GM19438 (cell line): ENCODE measurements at regions not wholly inside any gene's neighbourhood (a gene's known extent, or its start where the extent isn't known, plus 50 kb on each side); places are given as distances from the start of the nearest gene placed in this dataset.

Experiments used
- ATAC-seq: cut with Tn5 transposase; IDR thresholded peaks from one replicate; pipeline ENCODE4 v1.9.1; 2021; ENCODE audit warnings: low read depth; ENCODE audit not compliant: unreplicated experiment

GRCh38 chr16:87172632-87173031, 144.6 kb downstream of the C16orf95 start:
- ATAC-seq, result no peak

DNA sequence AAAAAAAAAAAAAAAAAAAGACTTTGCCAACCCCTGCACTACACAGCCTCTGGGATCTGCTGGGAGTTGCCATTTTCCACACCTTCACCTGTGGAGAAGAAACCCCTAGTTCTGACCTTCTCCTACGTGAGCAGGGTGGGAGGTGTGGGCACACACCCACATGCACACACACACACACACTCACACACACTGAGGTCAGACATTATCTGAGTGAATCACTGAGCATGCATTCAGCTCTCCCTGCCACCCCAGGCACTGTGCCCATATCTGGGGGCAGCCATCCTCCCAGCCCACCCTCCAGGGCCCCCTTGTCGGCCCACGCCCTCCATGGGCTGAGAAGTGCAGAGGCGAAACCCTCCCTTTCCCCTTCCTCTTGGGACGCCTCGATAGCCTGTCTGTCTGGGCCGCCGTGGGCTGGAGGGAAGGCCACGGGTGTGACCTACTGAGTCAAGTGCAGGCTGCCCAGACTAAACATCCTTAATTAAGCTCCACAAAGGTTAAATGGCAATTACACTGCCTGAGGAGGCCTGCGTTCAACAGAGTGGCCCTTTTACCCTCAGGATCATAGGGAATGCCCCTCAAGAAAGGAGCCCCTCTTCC, 143.8 kb downstream of the C16orf95 start:
- ATAC-seq, result no peak

DNA sequence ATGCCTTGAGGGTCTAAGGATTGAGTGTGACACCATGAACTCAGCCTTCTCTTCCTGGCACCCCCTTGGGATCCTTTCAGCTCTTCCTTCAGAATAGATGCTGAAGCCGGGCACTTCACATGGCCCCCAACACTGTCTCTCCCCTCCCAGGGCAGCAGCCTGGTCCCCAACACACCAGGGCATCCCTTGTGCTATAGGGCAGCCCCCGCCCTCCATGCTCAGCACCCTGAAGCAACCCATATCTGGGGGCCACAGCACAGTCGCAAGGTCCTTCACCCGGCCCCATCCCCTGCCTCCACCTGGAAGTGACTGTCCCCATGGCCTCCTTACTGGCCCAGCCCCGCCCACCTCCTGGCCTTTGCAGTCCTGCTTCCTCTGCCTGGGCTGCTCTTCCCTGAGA, 143.1 kb downstream of the C16orf95 start:
- ATAC-seq, result no peak

DNA sequence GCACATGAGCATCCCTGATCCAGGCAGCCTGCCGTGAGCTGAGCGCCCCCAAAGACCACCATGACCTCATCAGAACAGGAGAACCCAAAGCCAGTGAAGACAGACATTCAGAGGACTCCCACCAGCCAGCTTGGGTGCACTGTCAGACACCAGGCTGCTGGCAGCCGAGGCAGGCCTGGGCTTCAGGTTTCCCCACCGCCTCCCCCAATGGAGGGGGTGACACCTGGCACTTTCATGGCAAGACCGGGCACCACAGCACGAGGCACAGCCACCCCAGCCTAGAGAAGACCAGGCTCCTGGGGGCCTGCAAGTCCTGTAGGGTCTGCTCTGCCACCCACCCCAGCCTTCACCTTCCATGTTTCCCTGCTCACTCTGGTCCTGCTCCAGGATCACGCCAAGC, 140.5 kb downstream of the C16orf95 start:
- no peak for ATAC-seq

DNA sequence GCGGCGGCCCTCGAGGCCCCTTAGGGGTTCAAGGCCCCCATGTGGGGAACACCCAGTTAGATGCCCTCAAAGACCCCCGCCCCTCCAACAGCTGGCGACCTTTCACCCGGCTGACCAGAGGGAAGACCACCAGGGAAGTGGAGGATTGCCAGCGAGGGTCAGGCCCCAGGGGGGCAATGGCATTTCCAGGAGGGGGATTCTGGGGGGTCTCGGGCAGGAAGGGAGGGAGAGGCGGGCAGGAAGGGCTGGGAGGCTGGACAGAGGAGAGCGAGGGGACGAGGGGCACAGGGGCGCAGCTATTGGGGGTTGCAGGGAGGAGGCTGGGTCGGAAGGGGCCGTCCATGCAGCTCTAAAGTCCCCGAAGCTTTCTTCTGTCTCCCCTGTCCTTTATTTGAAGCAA, 139.5 kb downstream of the C16orf95 start:
- ATAC-seq, result no peak

DNA sequence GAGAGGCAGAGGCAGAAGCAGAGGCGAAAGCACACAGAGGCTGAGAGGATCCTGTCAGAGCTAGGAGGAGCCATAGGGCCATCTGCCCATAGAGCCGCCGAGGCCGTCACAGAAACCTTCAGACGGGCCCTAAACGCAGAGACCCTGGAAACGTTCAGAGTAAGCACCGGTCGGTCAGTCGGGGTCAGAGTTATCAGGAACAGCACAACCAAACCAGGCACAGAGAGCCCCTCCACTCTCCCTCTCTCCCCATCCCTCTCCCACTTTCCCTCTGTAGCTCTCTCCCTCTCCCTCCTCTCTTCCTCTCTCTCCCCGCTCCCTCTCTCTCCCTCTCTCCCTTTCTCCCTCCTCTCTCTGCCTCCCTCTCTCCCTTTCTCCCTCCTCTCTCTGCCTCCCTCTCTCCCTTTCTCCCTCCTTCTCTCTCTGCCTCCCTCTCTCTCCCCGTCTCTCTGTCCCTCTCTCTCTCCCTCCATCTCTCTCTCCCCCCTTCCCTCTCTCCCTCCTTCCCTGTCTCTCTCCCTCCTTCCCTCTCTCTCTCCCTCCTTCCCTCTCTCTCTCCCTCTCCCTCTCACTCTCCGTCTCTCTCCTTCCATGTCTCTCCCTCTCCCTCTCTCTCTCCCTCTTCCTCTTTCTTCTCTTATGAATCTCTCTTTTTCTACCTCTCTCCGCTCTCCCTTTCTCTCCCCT, 138.9 kb downstream of the C16orf95 start:
- no peak for ATAC-seq

DNA sequence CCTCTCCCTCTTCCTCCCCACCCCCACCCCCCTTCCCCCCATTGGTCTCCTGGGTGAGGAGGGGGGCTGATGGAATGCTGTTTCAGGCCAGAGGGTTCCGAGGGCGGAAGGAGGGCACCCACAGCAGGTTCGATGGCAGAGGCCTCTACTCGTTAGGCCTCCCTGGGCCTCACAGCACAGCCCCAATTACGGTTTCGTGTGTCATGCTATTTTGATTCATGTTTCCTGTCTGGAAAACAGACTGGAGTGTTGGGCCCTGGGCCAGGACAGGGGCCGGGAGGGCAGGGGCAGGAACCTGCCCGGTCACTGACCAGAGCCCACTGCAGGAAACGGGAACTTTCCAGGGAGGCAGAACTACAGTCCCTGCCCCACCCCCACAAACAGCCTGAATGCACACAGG, 138.2 kb downstream of the C16orf95 start:
- no peak for ATAC-seq

DNA sequence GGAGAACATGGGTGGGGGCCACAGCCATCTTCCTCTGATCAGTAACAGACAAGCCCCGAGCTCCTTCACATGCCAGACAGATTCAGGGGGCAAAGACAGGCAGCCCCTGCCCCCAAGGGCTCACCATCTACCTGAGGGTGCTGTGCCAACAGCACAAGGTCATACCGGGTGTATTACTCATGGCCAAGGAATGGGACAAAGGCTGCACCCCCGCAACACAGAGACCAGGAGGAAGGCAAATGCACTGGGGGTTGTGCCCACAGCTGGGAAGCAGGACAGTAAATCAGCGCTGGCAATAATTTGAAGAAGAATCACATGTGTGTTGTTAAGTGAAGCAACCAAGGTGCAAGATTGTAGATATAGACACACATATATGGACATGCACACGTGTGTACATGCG, 137.1 kb downstream of the C16orf95 start:
- ATAC-seq, result no peak

DNA sequence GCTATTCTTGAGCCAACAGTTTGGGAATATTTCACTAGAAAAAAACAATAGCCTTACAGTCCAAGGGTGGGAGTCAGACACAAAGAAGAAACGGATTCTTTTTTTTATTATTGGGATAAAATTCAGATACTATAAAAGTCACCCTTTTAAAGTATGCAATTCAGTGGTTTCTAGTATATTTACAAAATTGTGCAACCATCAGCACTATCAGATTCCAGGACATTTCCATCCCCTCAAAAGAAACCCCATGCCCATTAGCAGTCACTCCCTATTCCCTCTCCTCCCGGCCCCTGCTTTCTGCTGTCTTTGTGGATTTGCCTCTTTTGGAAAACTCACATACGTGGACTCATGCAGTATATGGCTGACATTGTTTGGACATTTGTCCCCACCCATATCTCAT, 134.4 kb downstream of the C16orf95 start:
- no peak for ATAC-seq

- ATAC-seq, result no peak
Observed at GRCh38 chr16:87183647-87184046, 133.5 kb downstream of the C16orf95 start.

DNA sequence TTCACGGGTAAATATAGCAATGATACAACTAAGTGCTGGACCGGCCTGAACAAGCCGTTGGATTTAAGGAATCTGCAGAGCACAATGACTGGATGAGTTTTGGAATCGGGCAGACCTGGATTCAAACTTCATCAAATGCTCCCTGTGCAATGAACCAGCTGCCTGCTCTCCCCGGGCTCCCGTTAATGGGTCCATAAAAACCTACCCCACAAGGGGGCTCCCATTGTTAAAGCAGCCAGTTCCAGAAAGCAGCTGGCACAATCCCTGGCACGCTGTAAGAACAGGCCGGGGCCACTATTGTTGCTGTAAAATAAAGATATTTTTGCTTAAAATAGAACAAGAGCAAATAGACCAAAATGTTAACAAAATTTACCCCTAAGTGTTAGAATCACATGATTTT, 131.9 kb downstream of the C16orf95 start:
- ATAC-seq, result no peak

- no peak for ATAC-seq
Observed at GRCh38 chr16:87185983-87186382, 131.2 kb downstream of the C16orf95 start.

GRCh38 chr16:87186446-87186845, 130.7 kb downstream of the C16orf95 start:
- no peak for ATAC-seq

DNA sequence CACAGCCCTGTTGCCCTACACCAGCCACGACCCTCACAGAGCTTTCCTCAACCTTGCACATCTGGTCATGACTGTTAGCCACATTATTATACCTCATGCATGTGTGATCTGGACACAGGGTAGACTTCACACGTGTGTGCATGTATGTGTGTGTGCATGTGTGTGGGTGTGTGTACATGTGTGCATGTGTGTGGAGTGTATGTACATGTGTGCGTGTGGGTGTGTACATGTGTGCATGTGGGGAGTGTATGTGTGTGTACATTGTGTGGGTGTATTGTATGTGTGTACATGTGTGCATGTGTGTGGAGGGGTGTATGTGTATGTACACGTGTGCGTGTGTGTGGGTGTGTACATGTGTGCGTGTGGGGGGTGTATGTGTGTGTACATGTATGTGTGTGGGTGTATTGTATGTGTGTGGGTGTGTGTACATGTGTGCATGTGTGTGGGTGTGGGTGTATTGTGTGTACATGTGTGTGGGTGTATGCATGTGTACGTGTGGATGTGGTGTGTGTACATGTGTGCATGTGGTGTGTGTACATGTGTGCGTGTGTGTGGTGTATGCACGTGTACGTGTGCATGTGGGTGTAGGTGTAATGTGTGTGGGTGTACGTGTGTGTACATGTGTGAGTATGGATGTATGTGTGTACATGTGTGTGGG, 130.2 kb downstream of the C16orf95 start:
- ATAC-seq, result no peak

GRCh38 chr16:87188104-87188503, 129.1 kb downstream of the C16orf95 start:
- ATAC-seq, result no peak

GRCh38 chr16:87189426-87189825, 127.8 kb downstream of the C16orf95 start:
- no peak for ATAC-seq

DNA sequence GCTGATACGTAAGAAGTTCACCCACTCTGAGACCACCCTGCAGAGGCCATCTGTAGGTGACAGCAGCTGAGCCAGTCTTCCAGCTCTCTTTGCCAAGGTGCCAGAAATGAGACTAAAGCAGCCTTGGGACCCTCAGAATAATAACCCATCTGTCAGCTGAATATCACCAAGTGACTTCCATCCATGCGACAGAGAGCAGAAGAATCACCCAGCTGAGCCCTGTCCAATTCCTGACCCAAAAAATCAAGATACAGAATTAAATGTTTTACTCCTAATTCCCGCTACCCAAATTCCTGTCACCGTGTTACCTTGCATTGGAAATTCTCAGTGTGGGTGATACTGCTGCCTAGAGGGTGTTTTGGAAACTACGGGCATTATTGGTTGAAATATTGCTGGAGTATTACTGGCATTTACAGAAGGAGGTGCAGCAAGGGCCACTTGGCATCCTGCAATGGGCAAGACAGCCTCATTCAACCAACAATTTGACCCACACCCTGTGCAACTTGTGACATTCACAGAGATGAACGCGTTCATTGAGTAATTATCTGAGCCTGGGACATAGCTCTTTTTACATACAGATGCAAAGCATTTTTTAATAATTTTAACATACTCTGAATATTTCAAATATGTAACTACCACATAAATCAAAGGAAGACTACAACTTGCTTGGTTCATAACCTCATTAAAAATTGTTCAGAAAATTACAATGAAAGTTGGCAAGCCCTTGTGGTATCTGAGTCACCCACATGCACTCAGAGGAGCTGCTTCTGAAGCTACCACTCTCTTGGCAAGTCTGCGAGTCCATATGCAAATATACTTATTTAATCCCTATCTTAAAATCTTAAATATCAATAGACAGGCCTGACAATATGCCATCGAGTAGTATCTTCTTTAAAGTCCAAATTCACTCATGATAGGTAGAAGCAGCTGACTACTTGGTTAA, 126.6 kb downstream of the C16orf95 start:
- no peak for ATAC-seq

DNA sequence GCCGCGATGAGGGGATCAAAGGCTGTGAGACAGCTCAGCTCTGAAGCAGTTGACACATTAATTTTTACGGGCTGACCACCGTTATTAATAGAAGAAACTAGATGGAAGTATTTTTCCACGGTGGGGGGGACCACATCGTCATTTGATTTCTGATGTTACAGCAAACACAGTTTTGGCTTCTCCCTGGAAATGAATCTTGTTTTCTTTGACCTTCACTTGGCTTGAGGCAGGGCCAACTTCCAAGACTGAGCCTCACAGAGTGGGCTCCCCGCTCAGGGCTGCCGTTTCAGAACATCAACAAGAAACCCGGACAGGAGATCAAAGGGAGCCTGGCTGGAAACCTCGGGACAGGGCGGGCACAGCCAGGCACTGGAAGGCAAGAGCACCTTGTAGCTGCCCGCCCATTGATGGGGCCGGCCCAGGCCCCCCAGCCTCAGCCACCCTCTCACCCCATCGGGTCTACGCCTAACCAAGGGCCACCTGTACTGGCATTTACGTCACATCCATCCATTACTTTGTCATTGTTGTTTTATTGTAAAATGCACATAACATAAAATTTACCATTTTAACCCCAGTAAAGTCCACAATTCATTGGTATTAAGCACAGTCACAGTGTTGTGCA, 124.6 kb downstream of the C16orf95 start:
- ATAC-seq, result no peak

DNA sequence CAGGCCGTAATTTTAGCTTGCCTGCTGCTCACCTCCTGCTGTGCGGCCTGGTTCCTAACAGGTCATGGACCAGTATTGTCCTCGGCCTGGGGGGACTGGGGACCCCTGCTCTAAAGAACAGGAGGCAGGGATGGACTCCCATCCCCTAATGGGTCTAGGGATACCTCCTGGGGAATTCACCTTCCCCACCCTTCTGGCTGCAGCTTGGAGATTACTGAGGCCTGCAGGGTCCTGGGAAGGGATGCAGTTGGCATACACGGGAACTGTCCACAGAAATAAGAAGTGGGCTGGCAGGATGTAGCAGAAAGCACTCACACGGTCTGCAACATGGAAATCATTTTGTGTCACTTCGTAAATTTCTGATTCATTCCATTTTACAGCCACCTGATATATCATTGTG, 123.0 kb downstream of the C16orf95 start:
- no peak for ATAC-seq

- no peak for ATAC-seq
Observed at GRCh38 chr16:87195161-87195560, 122.0 kb downstream of the C16orf95 start.

GRCh38 chr16:87196231-87196630, 121.0 kb downstream of the C16orf95 start:
- ATAC-seq, result no peak
